Activated B cell treated with CpG ODN at 0.5 μM for 24 hours (primary cell): ENCODE measurements at regions not wholly inside any gene's neighbourhood (a gene's known extent, or its start where the extent isn't known, plus 50 kb on each side); places are given as distances from the start of the nearest gene placed in this dataset.

Experiments
- ATAC-seq: fragments of 200-7000 bp; cut with Tn5 transposase; one replicate; pipeline ENCODE4 v1.10.0; 2021; ENCODE audit warnings: low read depth, mild to moderate bottlenecking, moderate library complexity
- CTCF ChIA-PET: fragments of 350-600 bp; sonication (Branson Sonifier 250); formaldehyde crosslinking; loops from one replicate; lab custom pipeline; 2021; ENCODE audit warnings: antibody characterized with exemption; lab: Charles Lee
- POLR2A ChIA-PET: fragments of 350-600 bp; sonication (Branson Sonifier 250); formaldehyde crosslinking; loops from one replicate; lab custom pipeline; 2021; ENCODE audit warnings: antibody characterized with exemption; lab: Charles Lee
- DNase-seq: peaks from one replicate; pipeline ENCODE4 v3.0.0; 2022
- H3K27ac Mint-ChIP-seq: one replicate; pipeline ENCODE4 v1.8.0; 2020; ENCODE audit warnings: mixed read lengths
- H3K27me3 Mint-ChIP-seq: one replicate; pipeline ENCODE4 v1.8.0; 2021; ENCODE audit warnings: mixed read lengths
- H3K36me3 Mint-ChIP-seq: one replicate; pipeline ENCODE4 v1.8.0; 2021; ENCODE audit warnings: low read depth, mixed read lengths
- H3K4me1 Mint-ChIP-seq: one replicate; pipeline ENCODE4 v1.8.0; 2021; ENCODE audit warnings: mixed read lengths
- H3K4me3 Mint-ChIP-seq: one replicate; pipeline ENCODE4 v1.8.0; 2020; ENCODE audit warnings: mild to moderate bottlenecking, mixed read lengths
- H3K9me3 Mint-ChIP-seq: one replicate; pipeline ENCODE4 v1.8.0; 2020; ENCODE audit warnings: mixed read lengths
- CTCF ChIP-seq: fragments of 200-600 bp; IDR thresholded peaks from one replicate; pipeline ENCODE4 v1.8.0; 2022; ENCODE audit warnings: antibody characterized with exemption, mild to moderate bottlenecking
- intact Hi-C: fragments of 100-400 bp; cut with micrococcal nuclease; formaldehyde crosslinking; loops from one replicate; pipeline ENCODE4 v1.15.1; 2024

- intact Hi-C loops, result no loop called here
- ChIA-PET POLR2A (no interaction called here), CTCF (no interaction called here)
- TF ChIP-seq CTCF, result no peak
- H3K4me3 Mint-ChIP-seq, result no peak overlapping the region
- no peaks in the 10 kb centered on the region for H3K36me3 Mint-ChIP-seq
- ATAC-seq, result no peak
- H3K27me3 Mint-ChIP-seq, result no peaks in the 10 kb centered on the region
- no peak overlapping the region for H3K27ac Mint-ChIP-seq
- H3K4me1 Mint-ChIP-seq, result no peaks in the 10 kb centered on the region
- H3K9me3 Mint-ChIP-seq, result no peaks in the 10 kb centered on the region
- no peak for DNase-seq
Measured at GRCh38 chr15:87575896-87576473, 680.6 kb downstream of the NTRK3 start.

- ChIA-PET POLR2A (no interaction called here), CTCF (no interaction called here)
- DNase-seq (no peak), ATAC-seq (no peak)
- H3K4me1 Mint-ChIP-seq, result no peaks in the 10 kb centered on the region
- intact Hi-C loops, result no loop called here
- H3K27ac Mint-ChIP-seq, result no peak overlapping the region
- H3K9me3 Mint-ChIP-seq, result no peaks in the 10 kb centered on the region
- H3K4me3 Mint-ChIP-seq, result no peak overlapping the region
- H3K36me3 Mint-ChIP-seq, result no peaks in the 10 kb centered on the region
- no peak for TF ChIP-seq CTCF
- no peaks in the 10 kb centered on the region for H3K27me3 Mint-ChIP-seq
Measured at GRCh38 chr15:87573534-87573933, 683.0 kb downstream of the NTRK3 start.

- POLR2A ChIA-PET, result no interaction called here
Measured at GRCh38 chr15:87573039-87573438, 683.5 kb downstream of the NTRK3 start.

GRCh38 chr15:87572381-87572910, 684.1 kb downstream of the NTRK3 start:
- TF ChIP-seq CTCF, result no peak
- H3K4me1 Mint-ChIP-seq, result no peaks in the 10 kb centered on the region
- no peaks in the 10 kb centered on the region for H3K36me3 Mint-ChIP-seq
- no peak overlapping the region for H3K27ac Mint-ChIP-seq
- no peaks in the 10 kb centered on the region for H3K27me3 Mint-ChIP-seq
- CTCF ChIA-PET, result no interaction called here
- H3K9me3 Mint-ChIP-seq, result no peaks in the 10 kb centered on the region
- H3K4me3 Mint-ChIP-seq, result no peak overlapping the region
- DNase-seq (no peak), ATAC-seq (no peak)
- POLR2A ChIA-PET, result no interaction called here
- intact Hi-C loops, result no loop called here

More at GRCh38 chr15:87573039-87573438, 683.5 kb downstream of the NTRK3 start:
- intact Hi-C loops, result no loop called here
- no peaks in the 10 kb centered on the region for H3K4me1 Mint-ChIP-seq
- DNase-seq (no peak), ATAC-seq (no peak)
- H3K27me3 Mint-ChIP-seq, result no peaks in the 10 kb centered on the region
- CTCF ChIA-PET, result no interaction called here
- no peak overlapping the region for H3K4me3 Mint-ChIP-seq
- no peaks in the 10 kb centered on the region for H3K9me3 Mint-ChIP-seq
- no peak overlapping the region for H3K27ac Mint-ChIP-seq
- no peak for TF ChIP-seq CTCF
- no peaks in the 10 kb centered on the region for H3K36me3 Mint-ChIP-seq

- TF ChIP-seq CTCF, result no peak
- Mint-ChIP-seq H3K27ac (no peak overlapping the region), H3K27me3 (no peaks in the 10 kb centered on the region), H3K4me1 (no peaks in the 10 kb centered on the region), H3K36me3 (no peaks in the 10 kb centered on the region), H3K4me3 (no peak overlapping the region), H3K9me3 (no peaks in the 10 kb centered on the region)
- POLR2A ChIA-PET, result no interaction called here
- intact Hi-C loops, result no loop called here
- ATAC-seq (no peak), DNase-seq (no peak)
- CTCF ChIA-PET, result no interaction called here
Measured at GRCh38 chr15:87570206-87570605, 686.3 kb downstream of the NTRK3 start.
